ENCODE measurements at regions not wholly inside any gene's neighbourhood (a gene's known extent, or its start where the extent isn't known, plus 50 kb on each side); places are given as distances from the start of the nearest gene placed in this dataset.

DNA sequence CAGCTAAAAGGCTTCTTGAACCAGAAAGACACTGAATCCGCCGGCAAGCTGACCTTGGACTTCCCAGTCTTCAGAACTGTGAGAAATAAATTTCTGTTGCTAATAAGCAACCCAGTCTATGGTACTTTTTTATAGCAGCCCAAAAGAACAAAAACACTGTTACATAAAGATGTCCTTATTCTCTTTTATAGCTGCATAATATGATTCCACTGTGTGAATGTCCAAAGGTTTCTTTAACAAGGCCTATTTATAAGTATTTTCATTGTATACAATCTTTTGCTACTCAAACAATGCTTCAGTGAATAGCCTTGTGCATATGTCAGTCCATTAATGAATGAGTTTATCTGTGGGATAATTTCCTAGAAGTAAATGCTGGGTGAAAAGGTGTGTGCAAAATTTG, 190.8 kb upstream of the INHBA start:
- H3K27me3 Mint-ChIP-seq (ENCODE audit: low read depth in 3 of 3) = peaks cover 0 to 3% (median 0%) of the 10 kb centered on the region in 3 donors
- WGBS (ENCODE audit: insufficient coverage) = no CpG with 5 or more reads among the region's 2 CpGs
- Histone ChIP-seq H3K4me3 (replicated peaks in 1 of 3; ENCODE audit: low read depth in 2 of 3, low read length in 3 of 3) (no peak overlapping the region), H3K4me1 (ENCODE audit: control insufficient read depth in 1 of 2, insufficient read depth in 2 of 2, low read length in 2 of 2) (peaks cover 5 to 8% of the 10 kb centered on the region in 2 donors), H4K20me1 (ENCODE audit: insufficient read depth, low read length) (no peaks in the 10 kb centered on the region), H3K4me2 (replicated peaks; ENCODE audit: extremely low read depth, low read length, poor library complexity, severe bottlenecking) (no peak overlapping the region), H3K27ac (ENCODE audit: low read depth in 1 of 2, low read length in 2 of 2) (no peak overlapping the region), H3K9ac (ENCODE audit: insufficient read depth, low read length, poor library complexity, severe bottlenecking) (no peak overlapping the region), H3K79me2 (ENCODE audit: insufficient read depth, low read length) (no peaks in the 10 kb centered on the region), H3K36me3 (replicated peaks in 1 of 2; ENCODE audit: control insufficient read depth in 1 of 2, insufficient read depth in 2 of 2, low read length in 2 of 2) (no peaks in the 10 kb centered on the region), H2AFZ (ENCODE audit: insufficient read depth, low read depth, low read length, poor library complexity, severe bottlenecking) (no peak overlapping the region), H3K9me3 (replicated peaks in 1 of 2; ENCODE audit: control insufficient read depth in 1 of 2, insufficient read depth in 1 of 2, low read length in 2 of 2) (no peaks in the 10 kb centered on the region), H3K27me3 (ENCODE audit: control insufficient read depth in 2 of 2, insufficient read depth in 2 of 2, low read length in 2 of 2) (no peaks in the 10 kb centered on the region)
- DNase-seq = no peak
- H3K36me3 Mint-ChIP-seq = peaks cover 0 to 3% of the 10 kb centered on the region in 2 donors
- peaks cover 0 to 3% (median 0%) of the 10 kb centered on the region in 7 donors for H3K9me3 Mint-ChIP-seq
- peaks cover 18% of the 10 kb centered on the region for H3K4me1 Mint-ChIP-seq
- TF ChIP-seq, protein P1, sequence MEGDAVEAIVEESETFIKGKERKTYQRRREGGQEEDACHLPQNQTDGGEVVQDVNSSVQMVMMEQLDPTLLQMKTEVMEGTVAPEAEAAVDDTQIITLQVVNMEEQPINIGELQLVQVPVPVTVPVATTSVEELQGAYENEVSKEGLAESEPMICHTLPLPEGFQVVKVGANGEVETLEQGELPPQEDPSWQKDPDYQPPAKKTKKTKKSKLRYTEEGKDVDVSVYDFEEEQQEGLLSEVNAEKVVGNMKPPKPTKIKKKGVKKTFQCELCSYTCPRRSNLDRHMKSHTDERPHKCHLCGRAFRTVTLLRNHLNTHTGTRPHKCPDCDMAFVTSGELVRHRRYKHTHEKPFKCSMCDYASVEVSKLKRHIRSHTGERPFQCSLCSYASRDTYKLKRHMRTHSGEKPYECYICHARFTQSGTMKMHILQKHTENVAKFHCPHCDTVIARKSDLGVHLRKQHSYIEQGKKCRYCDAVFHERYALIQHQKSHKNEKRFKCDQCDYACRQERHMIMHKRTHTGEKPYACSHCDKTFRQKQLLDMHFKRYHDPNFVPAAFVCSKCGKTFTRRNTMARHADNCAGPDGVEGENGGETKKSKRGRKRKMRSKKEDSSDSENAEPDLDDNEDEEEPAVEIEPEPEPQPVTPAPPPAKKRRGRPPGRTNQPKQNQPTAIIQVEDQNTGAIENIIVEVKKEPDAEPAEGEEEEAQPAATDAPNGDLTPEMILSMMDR (IDR thresholded peaks at IDR 0.05) = no peak
- intact Hi-C loops (cut with micrococcal nuclease) = no loop called here
- no peak overlapping the region for H3K27ac Mint-ChIP-seq
- H3K4me3 Mint-ChIP-seq = no peak overlapping the region

DNA sequence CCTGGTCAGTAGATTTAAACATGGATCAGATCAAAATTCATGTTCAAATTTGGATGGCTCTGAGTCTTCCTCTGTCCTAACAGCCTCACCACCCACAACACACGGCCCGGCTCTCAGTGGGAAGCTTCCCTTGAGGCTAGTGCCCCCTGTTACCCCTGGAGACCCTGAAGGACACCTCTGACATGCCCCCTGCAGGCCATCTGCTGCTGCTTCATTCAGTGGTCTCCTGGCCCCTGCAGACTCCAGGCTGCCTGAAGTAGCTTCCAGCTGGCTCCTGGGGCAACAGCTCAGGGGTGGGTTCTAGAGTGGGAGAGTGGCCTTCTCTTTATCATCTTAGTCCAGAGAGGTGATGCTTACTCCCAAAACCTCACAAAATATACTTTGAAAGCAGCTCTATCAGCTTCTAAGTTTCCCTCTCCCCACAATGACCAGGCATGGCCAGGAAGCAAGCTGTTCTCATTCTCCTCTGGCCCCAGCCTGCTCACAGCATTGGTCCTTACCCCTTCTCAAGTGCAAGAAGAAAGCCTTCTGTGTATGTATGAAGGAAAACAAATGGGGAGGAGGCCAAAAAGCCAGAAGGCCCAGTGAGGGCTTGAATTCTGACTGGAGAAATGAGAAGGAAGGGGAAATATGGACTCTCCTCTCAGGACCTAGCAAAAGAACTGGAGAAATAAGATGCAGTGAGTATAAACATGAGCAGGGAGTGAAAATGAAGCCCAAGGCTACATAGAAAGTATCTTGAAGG, 189.6 kb upstream of the INHBA start:
- peaks cover 0 to 3% (median 0%) of the 10 kb centered on the region in 3 donors for H3K27me3 Mint-ChIP-seq (ENCODE audit: low read depth in 3 of 3)
- intact Hi-C loops (cut with micrococcal nuclease) = no loop called here
- Histone ChIP-seq H3K36me3 (replicated peaks in 1 of 2; ENCODE audit: control insufficient read depth in 1 of 2, insufficient read depth in 2 of 2, low read length in 2 of 2) (no peaks in the 10 kb centered on the region), H2AFZ (ENCODE audit: insufficient read depth, low read depth, low read length, poor library complexity, severe bottlenecking) (peak overlapping the region; percentile 21), H3K9me3 (replicated peaks in 1 of 2; ENCODE audit: control insufficient read depth in 1 of 2, insufficient read depth in 1 of 2, low read length in 2 of 2) (no peaks in the 10 kb centered on the region), H3K4me1 (ENCODE audit: control insufficient read depth in 1 of 2, insufficient read depth in 2 of 2, low read length in 2 of 2) (peaks cover 15 to 20% of the 10 kb centered on the region in 2 donors), H3K4me3 (replicated peaks in 1 of 3; ENCODE audit: low read depth in 2 of 3, low read length in 3 of 3) (no peak overlapping the region), H3K27ac (ENCODE audit: low read depth in 1 of 2, low read length in 2 of 2) (no peak overlapping the region), H3K4me2 (replicated peaks; ENCODE audit: extremely low read depth, low read length, poor library complexity, severe bottlenecking) (no peak overlapping the region), H3K27me3 (ENCODE audit: control insufficient read depth in 2 of 2, insufficient read depth in 2 of 2, low read length in 2 of 2) (no peaks in the 10 kb centered on the region), H3K79me2 (ENCODE audit: insufficient read depth, low read length) (no peaks in the 10 kb centered on the region), H3K9ac (ENCODE audit: insufficient read depth, low read length, poor library complexity, severe bottlenecking) (no peak overlapping the region), H4K20me1 (ENCODE audit: insufficient read depth, low read length) (no peaks in the 10 kb centered on the region)
- no peak overlapping the region for H3K4me3 Mint-ChIP-seq
- peaks cover 0 to 3% of the 10 kb centered on the region in 2 donors for H3K36me3 Mint-ChIP-seq
- H3K9me3 Mint-ChIP-seq = peaks cover 0 to 3% (median 0%) of the 10 kb centered on the region in 7 donors
- no peak for DNase-seq
- H3K27ac Mint-ChIP-seq = peak overlapping the region in 2 of 7 donors; percentile 27 to 66
- 53% methylated on average over 2 of the region's 2 CpGs for WGBS (ENCODE audit: insufficient coverage)
- TF ChIP-seq, protein P1 (IDR thresholded peaks at IDR 0.05) = no peak
- H3K4me1 Mint-ChIP-seq = peaks cover 29% of the 10 kb centered on the region

Measured in CD14-positive monocyte (primary cell).